GM23248 (cell line): ENCODE measurements at regions not wholly inside any gene's neighbourhood (a gene's known extent, or its start where the extent isn't known, plus 50 kb on each side); places are given as distances from the start of the nearest gene placed in this dataset.

Source experiments
- DNase-seq: peaks from one replicate; pipeline ENCODE4 v3.0.0-alpha.2; 2015
- H2AFZ ChIP-seq: fragments of 200-600 bp; sonication (generic); 2 replicates; pipeline ENCODE4 v1.6.1; 2016; ENCODE audit warnings: antibody characterized with exemption
- H3F3A ChIP-seq: fragments of 200-600 bp; sonication (generic); 2 replicates; pipeline ENCODE4 v1.6.1; 2016; ENCODE audit warnings: mild to moderate bottlenecking, antibody characterized with exemption, mixed run types; ENCODE audit not compliant: insufficient read depth
- H3K27ac ChIP-seq: fragments of 200-600 bp; sonication (generic); 2 replicates; pipeline ENCODE4 v1.5.1; 2016; ENCODE audit warnings: mild to moderate bottlenecking
- H3K27me3 ChIP-seq: fragments of 200-600 bp; sonication (generic); replicated peaks from 2 replicates; pipeline ENCODE4 v1.6.1; 2016; ENCODE audit warnings: mild to moderate bottlenecking; ENCODE audit not compliant: insufficient read depth
- H3K36me3 ChIP-seq: fragments of 200-600 bp; sonication (generic); 2 replicates; pipeline ENCODE4 v1.6.1; 2016; ENCODE audit warnings: low read depth, mild to moderate bottlenecking
- H3K4me1 ChIP-seq: fragments of 200-600 bp; sonication (generic); 2 replicates; pipeline ENCODE4 v1.6.1; 2016; ENCODE audit warnings: mild to moderate bottlenecking; ENCODE audit not compliant: insufficient read depth
- H3K4me2 ChIP-seq: fragments of 200-600 bp; sonication (generic); one replicate; pipeline ENCODE4 v1.6.1; 2016; ENCODE audit warnings: mild to moderate bottlenecking; ENCODE audit not compliant: unreplicated experiment
- H3K4me3 ChIP-seq: fragments of 200-600 bp; sonication (generic); 2 replicates; pipeline ENCODE4 v1.5.1; 2016; ENCODE audit warnings: mild to moderate bottlenecking
- H3K79me2 ChIP-seq: fragments of 200-600 bp; sonication (generic); 2 replicates; pipeline ENCODE4 v1.6.1; 2016; ENCODE audit warnings: mild to moderate bottlenecking; ENCODE audit not compliant: insufficient read depth
- H3K9ac ChIP-seq: fragments of 200-600 bp; sonication (generic); 2 replicates; pipeline ENCODE4 v1.6.1; 2016; ENCODE audit warnings: mild to moderate bottlenecking
- H3K9me2 ChIP-seq: fragments of 200-600 bp; sonication (generic); 2 replicates; pipeline ENCODE4 v1.6.1; 2016; ENCODE audit warnings: mixed run types, mild to moderate bottlenecking, moderate library complexity; ENCODE audit not compliant: insufficient read depth
- H3K9me3 ChIP-seq: fragments of 200-600 bp; sonication (generic); one replicate; pipeline ENCODE4 v1.6.1; 2017; ENCODE audit warnings: low read depth
- H4K20me1 ChIP-seq: fragments of 200-600 bp; sonication (generic); 2 replicates; pipeline ENCODE4 v1.6.0; 2016; ENCODE audit not compliant: insufficient read depth
- EZH2 ChIP-seq: fragments of 200-600 bp; sonication (generic); IDR thresholded peaks from 2 replicates; pipeline ENCODE4 v1.6.1; 2018; ENCODE audit warnings: antibody characterized with exemption, mild to moderate bottlenecking; ENCODE audit not compliant: insufficient read depth, poor library complexity, severe bottlenecking
- EZH2phosphoT487 ChIP-seq: fragments of 200-600 bp; sonication (generic); IDR thresholded peaks from 2 replicates; pipeline ENCODE4 v1.6.1; 2018; ENCODE audit warnings: antibody characterized with exemption, moderate library complexity, mild to moderate bottlenecking, low read depth; ENCODE audit not compliant: insufficient read depth
- WGBS, 2 experiments: methylation state at CpG; one replicate each; pipeline ENCODE4 v1.1.6; 2015 to 2017; ENCODE audit warnings: low lambda C conversion rate in 2 of 2, low coverage in 1 of 2; ENCODE audit errors: missing lambda C conversion rate in 2 of 2; 5-methylcytosine and 5-hydroxymethylcytosine counted together
- in situ Hi-C: fragments of 300-500 bp; cut with MboI; formaldehyde crosslinking; loops from 2 replicates; pipeline ENCODE4 v1.15.0; 2020

DNA sequence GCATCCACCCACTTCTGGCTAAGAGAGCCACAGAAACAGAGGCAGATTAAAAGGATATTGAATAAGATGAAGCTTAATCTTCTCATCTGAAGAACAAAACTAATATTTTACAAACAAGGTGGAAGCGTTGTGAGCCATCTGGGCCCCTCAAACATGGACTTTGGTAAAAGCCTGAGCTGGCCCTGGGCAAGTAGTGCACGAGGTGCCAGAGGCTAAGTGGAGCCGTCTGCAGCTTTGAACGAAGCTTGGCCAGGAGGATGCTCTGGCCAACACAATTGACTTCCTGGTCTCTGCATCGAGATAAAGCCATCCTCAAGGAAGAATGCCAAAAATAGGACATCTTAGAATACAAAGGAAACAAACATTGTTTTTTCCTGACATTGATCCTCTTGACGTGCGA is 53.2 kb upstream of the PLEKHG1 start:
- no peak overlapping the region for H3K4me3 ChIP-seq
- in situ Hi-C loops = no loop called here
- no peaks in the 10 kb centered on the region for H4K20me1 ChIP-seq
- no peaks in the 10 kb centered on the region for H3F3A ChIP-seq
- H3K4me2 ChIP-seq = no peak overlapping the region
- no peak overlapping the region for H3K9ac ChIP-seq
- no peaks in the 10 kb centered on the region for H3K4me1 ChIP-seq
- TF ChIP-seq EZH2 = no peak
- TF ChIP-seq EZH2phosphoT487 = no peak
- no peaks in the 10 kb centered on the region for H3K9me3 ChIP-seq
- H2AFZ ChIP-seq = no peak overlapping the region
- DNase-seq = no peak
- no peak overlapping the region for H3K27ac ChIP-seq
- 3 to 5% methylated on average over 7 of the region's 7 CpGs for WGBS, 2 experiments
- H3K9me2 ChIP-seq = no peaks in the 10 kb centered on the region
- H3K36me3 ChIP-seq = no peaks in the 10 kb centered on the region
- H3K27me3 ChIP-seq = peaks cover 58% of the 10 kb centered on the region
- H3K79me2 ChIP-seq = no peaks in the 10 kb centered on the region

DNA sequence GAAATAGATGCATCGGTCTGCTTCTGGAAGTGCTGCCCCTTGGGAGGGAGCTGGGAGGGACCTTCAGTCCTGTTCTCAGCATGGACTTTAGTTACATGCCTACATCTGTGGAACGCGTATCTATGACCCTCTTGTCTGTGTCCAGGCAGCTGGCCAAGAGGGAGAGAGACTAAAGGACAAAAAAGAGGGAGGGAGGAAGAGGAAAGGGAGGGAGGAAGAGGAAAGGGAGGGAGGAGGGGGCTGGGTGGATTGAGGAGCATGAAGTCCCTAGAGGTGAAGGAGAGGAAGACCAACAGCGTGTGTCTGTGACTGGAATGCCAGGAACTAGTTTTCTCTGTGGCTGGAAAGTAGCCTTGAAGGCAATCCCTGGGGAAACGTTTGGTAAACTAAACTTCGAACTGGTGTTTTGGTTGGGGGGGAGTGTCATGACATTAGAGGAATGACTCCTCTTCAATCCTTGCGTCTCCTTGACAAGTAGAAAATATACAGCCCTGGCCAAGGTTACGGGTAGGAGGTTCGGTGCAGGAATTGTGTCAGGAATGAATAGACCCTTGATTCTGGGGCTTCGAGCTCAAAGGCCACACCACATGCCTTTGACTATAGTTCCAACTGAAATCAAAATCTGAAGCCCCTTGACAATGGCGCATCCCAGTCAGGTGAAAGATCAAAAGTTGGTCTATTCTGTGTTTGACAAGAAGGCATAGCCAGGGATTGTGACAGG is 52.0 kb upstream of the PLEKHG1 start:
- no peaks in the 10 kb centered on the region for H3K9me2 ChIP-seq
- DNase-seq = no peak
- H3K4me1 ChIP-seq = no peaks in the 10 kb centered on the region
- H4K20me1 ChIP-seq = no peaks in the 10 kb centered on the region
- 56 to 59% methylated on average over 10 to 11 of the region's 11 CpGs for WGBS, 2 experiments
- in situ Hi-C loops = no loop called here
- no peak overlapping the region for H3K4me3 ChIP-seq
- TF ChIP-seq EZH2 (no peak), EZH2phosphoT487 (no peak)
- H3K4me2 ChIP-seq = no peak overlapping the region
- H3F3A ChIP-seq = no peaks in the 10 kb centered on the region
- no peaks in the 10 kb centered on the region for H3K36me3 ChIP-seq
- H3K79me2 ChIP-seq = no peaks in the 10 kb centered on the region
- no peak overlapping the region for H3K9ac ChIP-seq
- H2AFZ ChIP-seq = no peak overlapping the region
- H3K9me3 ChIP-seq = no peaks in the 10 kb centered on the region
- peaks cover 54% of the 10 kb centered on the region for H3K27me3 ChIP-seq
- no peak overlapping the region for H3K27ac ChIP-seq

DNA sequence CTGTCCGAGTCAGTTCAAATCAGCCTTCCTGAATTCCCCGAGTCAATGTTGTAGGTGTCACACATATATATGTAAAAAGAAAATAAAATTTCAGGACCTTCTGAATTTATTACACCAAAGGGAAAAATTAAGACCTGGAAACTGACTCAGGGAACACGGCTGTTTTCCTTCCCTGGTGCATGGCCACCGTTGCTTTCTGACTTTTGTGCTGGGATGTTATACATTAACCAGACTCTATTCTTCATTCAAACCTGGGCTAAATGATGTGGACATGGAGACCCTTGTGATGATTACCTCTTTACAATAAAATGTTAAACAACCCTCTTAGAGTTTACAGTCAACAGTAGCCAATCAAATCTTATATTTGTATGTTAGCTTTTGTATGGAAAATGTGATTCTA is 51.4 kb upstream of the PLEKHG1 start:
- Histone ChIP-seq H2AFZ (no peak overlapping the region), H3F3A (no peaks in the 10 kb centered on the region), H3K36me3 (no peaks in the 10 kb centered on the region), H3K79me2 (no peaks in the 10 kb centered on the region), H3K4me1 (no peaks in the 10 kb centered on the region), H4K20me1 (no peaks in the 10 kb centered on the region), H3K4me3 (no peak overlapping the region), H3K27ac (no peak overlapping the region), H3K27me3 (peaks cover 57% of the 10 kb centered on the region), H3K9ac (no peak overlapping the region), H3K9me2 (no peaks in the 10 kb centered on the region), H3K4me2 (no peak overlapping the region), H3K9me3 (no peaks in the 10 kb centered on the region)
- DNase-seq = no peak
- TF ChIP-seq EZH2 (no peak), EZH2phosphoT487 (no peak)
- in situ Hi-C loops = no loop called here
- 72 to 80% methylated on average over 4 of the region's 4 CpGs for WGBS, 2 experiments

DNA sequence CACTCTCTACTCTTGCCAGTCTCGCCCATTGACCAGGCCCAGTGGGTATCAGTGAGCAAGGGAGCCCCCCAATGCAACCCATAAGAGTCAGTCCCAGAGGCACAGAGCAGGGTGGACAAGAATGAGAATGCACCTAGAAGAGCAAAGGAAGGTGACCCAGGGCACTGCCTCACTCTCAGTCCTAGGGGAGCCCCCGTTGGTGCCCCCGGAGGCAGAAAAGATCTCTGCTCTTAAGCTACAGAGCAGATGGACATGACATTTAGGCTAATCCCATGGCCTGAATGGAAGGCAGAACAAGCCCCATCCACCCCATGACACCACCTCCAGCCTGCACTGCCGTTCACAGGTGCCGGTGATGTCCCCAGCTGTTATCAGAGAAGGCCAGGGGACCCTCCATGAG is 50.7 kb upstream of the PLEKHG1 start:
- in situ Hi-C loops = no loop called here
- H4K20me1 ChIP-seq = no peaks in the 10 kb centered on the region
- H3K4me2 ChIP-seq = no peak overlapping the region
- H3K9me2 ChIP-seq = no peaks in the 10 kb centered on the region
- no peaks in the 10 kb centered on the region for H3K36me3 ChIP-seq
- no peaks in the 10 kb centered on the region for H3F3A ChIP-seq
- TF ChIP-seq EZH2 (no peak), EZH2phosphoT487 (no peak)
- no peaks in the 10 kb centered on the region for H3K4me1 ChIP-seq
- no peak overlapping the region for H3K4me3 ChIP-seq
- no peaks in the 10 kb centered on the region for H3K79me2 ChIP-seq
- DNase-seq = no peak
- WGBS, 2 experiments = 64% methylated on average over 5 of the region's 5 CpGs
- no peaks in the 10 kb centered on the region for H3K9me3 ChIP-seq
- peaks cover 50% of the 10 kb centered on the region for H3K27me3 ChIP-seq
- H2AFZ ChIP-seq = no peak overlapping the region
- H3K27ac ChIP-seq = no peak overlapping the region
- no peak overlapping the region for H3K9ac ChIP-seq
